HEK293 (cell line): ENCODE measurements at regions not wholly inside any gene's neighbourhood (a gene's known extent, or its start where the extent isn't known, plus 50 kb on each side); places are given as distances from the start of the nearest gene placed in this dataset.

Experiments
- CTCF ChIA-PET: fragments of 350-600 bp; formaldehyde crosslinking; extraction: SDS; loops from one replicate; lab custom pipeline; 2021; ENCODE audit warnings: antibody characterized with exemption; lab: Yijun Ruan, JAX
- POLR2A ChIA-PET: fragments of 300-600 bp; formaldehyde crosslinking; extraction: SDS; loops from one replicate; lab custom pipeline; 2020; ENCODE audit warnings: antibody characterized with exemption, inconsistent platforms; lab: Yijun Ruan, JAX
- H3K27ac ChIP-seq: fragments of 200-500 bp; sonication (Bioruptor generic); 2 replicates; pipeline ENCODE4 v1.5.1; 2014; ENCODE audit warnings: low read depth, low read length, control low read depth, inconsistent platforms; ENCODE audit errors: extremely low read depth
- H3K36me3 ChIP-seq, 2 experiments: fragments of 200-500 bp in 1 of 2; sonication (Bioruptor generic) in 1 of 2; 1 replicate in 1 of 2; 2 replicates in 1 of 2; pipeline ENCODE4 v1.5.1; 2014 to 2017; ENCODE audit warnings: inconsistent platforms in 2 of 2, low read length in 2 of 2; ENCODE audit not compliant: control insufficient read depth in 2 of 2, insufficient read depth in 1 of 2
- H3K4me1 ChIP-seq: fragments of 200-500 bp; sonication (Bioruptor generic); 2 replicates; pipeline ENCODE4 v1.5.1; 2014; ENCODE audit warnings: mild to moderate bottlenecking, low read length, inconsistent platforms; ENCODE audit not compliant: control insufficient read depth, insufficient read depth
- H3K4me3 ChIP-seq: 2 replicates; pipeline ENCODE4 v1.5.1; 2011; ENCODE audit warnings: low read depth, mild to moderate bottlenecking, control low read depth, low read length, moderate library complexity
- H3K9me3 ChIP-seq: fragments of 200-500 bp; sonication (Bioruptor generic); 2 replicates; pipeline ENCODE4 v1.5.1; 2014; ENCODE audit warnings: low read depth, low read length, inconsistent platforms; ENCODE audit not compliant: control insufficient read depth, insufficient read depth
- GFI1B ChIP-seq: fragments of 450-650 bp; formaldehyde crosslinking; IDR thresholded peaks from 2 replicates; pipeline ENCODE4 v1.5.1; 2016; ENCODE audit warnings: missing biosample characterization, missing genetic modification characterization
- IKZF3 ChIP-seq: fragments of 450-650 bp; IDR thresholded peaks from 2 replicates; pipeline ENCODE4 v1.5.0; 2018; ENCODE audit warnings: missing biosample characterization, mild to moderate bottlenecking, missing genetic modification characterization, moderate library complexity
- TCF7L2 ChIP-seq: IDR thresholded peaks from 2 replicates; pipeline ENCODE4 v1.6.1; 2011; ENCODE audit warnings: low read depth, mild to moderate bottlenecking, inconsistent platforms, low read length, moderate library complexity, borderline replicate concordance
- ZBTB17 ChIP-seq: fragments of 450-650 bp; formaldehyde crosslinking; IDR thresholded peaks from 2 replicates; pipeline ENCODE4 v1.5.1; 2016; ENCODE audit warnings: missing biosample characterization, missing genetic modification characterization
- ZFP41 ChIP-seq: fragments of 450-650 bp; formaldehyde crosslinking; IDR thresholded peaks from 2 replicates; pipeline ENCODE4 v1.5.1; 2016; ENCODE audit warnings: missing biosample characterization, missing genetic modification characterization, borderline replicate concordance
- ZNF138 ChIP-seq: fragments of 450-650 bp; formaldehyde crosslinking; IDR thresholded peaks from 2 replicates; pipeline ENCODE4 v1.5.1; 2016; ENCODE audit warnings: missing biosample characterization, missing genetic modification characterization, borderline replicate concordance
- ZNF157 ChIP-seq: fragments of 450-650 bp; formaldehyde crosslinking; IDR thresholded peaks from 2 replicates; pipeline ENCODE4 v1.5.1; 2016; ENCODE audit warnings: missing biosample characterization, missing genetic modification characterization
- ZNF169 ChIP-seq: fragments of 450-650 bp; formaldehyde crosslinking; IDR thresholded peaks from 2 replicates; pipeline ENCODE4 v1.5.1; 2016; ENCODE audit warnings: missing biosample characterization, missing genetic modification characterization
- ZNF19 ChIP-seq: fragments of 450-650 bp; formaldehyde crosslinking; IDR thresholded peaks from 2 replicates; pipeline ENCODE4; 2016; ENCODE audit warnings: missing biosample characterization, missing genetic modification characterization, low read depth
- ZNF292 ChIP-seq: fragments of 450-650 bp; formaldehyde crosslinking; IDR thresholded peaks from 2 replicates; pipeline ENCODE4 v1.5.1; 2016; ENCODE audit warnings: low read depth, missing biosample characterization, missing genetic modification characterization, borderline replicate concordance
- ZNF548 ChIP-seq: fragments of 450-650 bp; formaldehyde crosslinking; IDR thresholded peaks from 2 replicates; pipeline ENCODE4 v1.5.1; 2016; ENCODE audit warnings: missing biosample characterization, missing genetic modification characterization
- ZNF558 ChIP-seq: fragments of 450-650 bp; formaldehyde crosslinking; IDR thresholded peaks from 2 replicates; pipeline ENCODE4 v1.5.1; 2016; ENCODE audit warnings: missing biosample characterization, missing genetic modification characterization
- ZNF626 ChIP-seq: fragments of 450-650 bp; sonication (Bioruptor Pico); formaldehyde crosslinking; IDR thresholded peaks from 2 replicates; pipeline ENCODE4 v1.5.1; 2018; ENCODE audit warnings: missing biosample characterization, missing genetic modification characterization, inconsistent platforms
- ZNF660 ChIP-seq: fragments of 450-650 bp; IDR thresholded peaks from 2 replicates; pipeline ENCODE4 v1.5.1; 2018; ENCODE audit warnings: missing biosample characterization, mild to moderate bottlenecking, missing genetic modification characterization
- ZNF707 ChIP-seq: fragments of 450-650 bp; formaldehyde crosslinking; IDR thresholded peaks from 2 replicates; pipeline ENCODE4 v1.5.1; 2016; ENCODE audit warnings: missing biosample characterization, missing genetic modification characterization
- ZNF776 ChIP-seq: fragments of 450-650 bp; formaldehyde crosslinking; IDR thresholded peaks from 2 replicates; pipeline ENCODE4 v1.5.0; 2017; ENCODE audit warnings: missing biosample characterization, missing genetic modification characterization, borderline replicate concordance
- ZNF791 ChIP-seq: fragments of 450-650 bp; formaldehyde crosslinking; IDR thresholded peaks from 2 replicates; pipeline ENCODE4 v1.5.1; 2016; ENCODE audit warnings: missing biosample characterization, missing genetic modification characterization
- ZNF792 ChIP-seq: fragments of 450-650 bp; formaldehyde crosslinking; IDR thresholded peaks from 2 replicates; pipeline ENCODE4 v1.5.1; 2016; ENCODE audit warnings: missing biosample characterization, missing genetic modification characterization
- ZXDB ChIP-seq: fragments of 450-650 bp; formaldehyde crosslinking; IDR thresholded peaks from 2 replicates; pipeline ENCODE4 v1.5.1; 2016; ENCODE audit warnings: missing biosample characterization, missing genetic modification characterization
- TF ChIP-seq, protein P1 (sequence below): fragments of 450-650 bp; formaldehyde crosslinking; optimal IDR thresholded peaks from 2 replicates; pipeline ENCODE3; 2016; ENCODE audit warnings: missing biosample characterization, mild to moderate bottlenecking, missing genetic modification characterization
- TF ChIP-seq, protein P2 (sequence below): fragments of 450-650 bp; formaldehyde crosslinking; IDR thresholded peaks from 2 replicates; pipeline ENCODE4 v1.5.1; 2016; ENCODE audit warnings: missing biosample characterization, missing genetic modification characterization
- TF ChIP-seq, protein P3 (sequence below): fragments of 450-650 bp; formaldehyde crosslinking; conservative IDR thresholded peaks from 2 replicates; pipeline ENCODE4 v1.5.1; 2016; ENCODE audit warnings: low read depth, missing biosample characterization, missing genetic modification characterization

DNA sequence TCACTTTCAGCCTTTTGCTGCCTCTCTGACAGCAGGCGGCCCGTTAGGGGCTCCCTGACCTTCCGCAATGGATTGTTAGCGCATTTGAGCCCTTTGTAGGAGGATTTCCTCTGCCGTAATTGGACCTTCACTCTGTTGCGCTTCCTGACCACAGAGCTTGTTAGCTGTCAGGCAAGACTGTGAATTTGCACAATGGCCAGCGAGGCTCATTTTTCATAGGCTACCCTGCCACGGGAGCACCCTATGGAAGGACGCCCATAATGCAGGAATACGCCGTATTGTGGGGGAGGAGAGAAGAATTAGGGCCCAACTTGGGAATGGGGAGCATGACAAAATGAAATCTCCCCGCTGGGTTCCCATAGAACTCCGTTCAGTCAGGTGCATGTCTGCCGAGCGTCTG is 205.2 kb upstream of the NLRP1 start:
- CTCF ChIA-PET: no interaction called here
- Histone ChIP-seq H3K27ac (no peak overlapping the region), H3K36me3 (no peaks in the 10 kb centered on the region), H3K4me3 (no peak overlapping the region), H3K4me1 (no peaks in the 10 kb centered on the region), H3K9me3 (no peaks in the 10 kb centered on the region)
- TF ChIP-seq ZBTB17: no peak
- TF ChIP-seq, protein P1, sequence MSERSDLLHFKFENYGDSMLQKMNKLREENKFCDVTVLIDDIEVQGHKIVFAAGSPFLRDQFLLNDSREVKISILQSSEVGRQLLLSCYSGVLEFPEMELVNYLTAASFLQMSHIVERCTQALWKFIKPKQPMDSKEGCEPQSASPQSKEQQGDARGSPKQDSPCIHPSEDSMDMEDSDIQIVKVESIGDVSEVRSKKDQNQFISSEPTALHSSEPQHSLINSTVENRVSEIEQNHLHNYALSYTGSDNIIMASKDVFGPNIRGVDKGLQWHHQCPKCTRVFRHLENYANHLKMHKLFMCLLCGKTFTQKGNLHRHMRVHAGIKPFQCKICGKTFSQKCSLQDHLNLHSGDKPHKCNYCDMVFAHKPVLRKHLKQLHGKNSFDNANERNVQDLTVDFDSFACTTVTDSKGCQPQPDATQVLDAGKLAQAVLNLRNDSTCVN (tag by site-specific recombination): no peak
- TF ChIP-seq ZNF157: no peak
- TF ChIP-seq ZNF19: no peak
- TF ChIP-seq, protein P2, sequence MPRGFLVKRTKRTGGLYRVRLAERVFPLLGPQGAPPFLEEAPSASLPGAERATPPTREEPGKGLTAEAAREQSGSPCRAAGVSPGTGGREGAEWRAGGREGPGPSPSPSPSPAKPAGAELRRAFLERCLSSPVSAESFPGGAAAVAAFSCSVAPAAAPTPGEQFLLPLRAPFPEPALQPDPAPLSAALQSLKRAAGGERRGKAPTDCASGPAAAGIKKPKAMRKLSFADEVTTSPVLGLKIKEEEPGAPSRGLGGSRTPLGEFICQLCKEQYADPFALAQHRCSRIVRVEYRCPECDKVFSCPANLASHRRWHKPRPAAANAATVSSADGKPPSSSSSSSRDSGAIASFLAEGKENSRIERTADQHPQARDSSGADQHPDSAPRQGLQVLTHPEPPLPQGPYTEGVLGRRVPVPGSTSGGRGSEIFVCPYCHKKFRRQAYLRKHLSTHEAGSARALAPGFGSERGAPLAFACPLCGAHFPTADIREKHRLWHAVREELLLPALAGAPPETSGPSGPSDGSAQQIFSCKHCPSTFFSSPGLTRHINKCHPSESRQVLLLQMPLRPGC (tag by site-specific recombination): no peak
- no peak for TF ChIP-seq ZXDB (tag by site-specific recombination)
- TF ChIP-seq, protein P3, sequence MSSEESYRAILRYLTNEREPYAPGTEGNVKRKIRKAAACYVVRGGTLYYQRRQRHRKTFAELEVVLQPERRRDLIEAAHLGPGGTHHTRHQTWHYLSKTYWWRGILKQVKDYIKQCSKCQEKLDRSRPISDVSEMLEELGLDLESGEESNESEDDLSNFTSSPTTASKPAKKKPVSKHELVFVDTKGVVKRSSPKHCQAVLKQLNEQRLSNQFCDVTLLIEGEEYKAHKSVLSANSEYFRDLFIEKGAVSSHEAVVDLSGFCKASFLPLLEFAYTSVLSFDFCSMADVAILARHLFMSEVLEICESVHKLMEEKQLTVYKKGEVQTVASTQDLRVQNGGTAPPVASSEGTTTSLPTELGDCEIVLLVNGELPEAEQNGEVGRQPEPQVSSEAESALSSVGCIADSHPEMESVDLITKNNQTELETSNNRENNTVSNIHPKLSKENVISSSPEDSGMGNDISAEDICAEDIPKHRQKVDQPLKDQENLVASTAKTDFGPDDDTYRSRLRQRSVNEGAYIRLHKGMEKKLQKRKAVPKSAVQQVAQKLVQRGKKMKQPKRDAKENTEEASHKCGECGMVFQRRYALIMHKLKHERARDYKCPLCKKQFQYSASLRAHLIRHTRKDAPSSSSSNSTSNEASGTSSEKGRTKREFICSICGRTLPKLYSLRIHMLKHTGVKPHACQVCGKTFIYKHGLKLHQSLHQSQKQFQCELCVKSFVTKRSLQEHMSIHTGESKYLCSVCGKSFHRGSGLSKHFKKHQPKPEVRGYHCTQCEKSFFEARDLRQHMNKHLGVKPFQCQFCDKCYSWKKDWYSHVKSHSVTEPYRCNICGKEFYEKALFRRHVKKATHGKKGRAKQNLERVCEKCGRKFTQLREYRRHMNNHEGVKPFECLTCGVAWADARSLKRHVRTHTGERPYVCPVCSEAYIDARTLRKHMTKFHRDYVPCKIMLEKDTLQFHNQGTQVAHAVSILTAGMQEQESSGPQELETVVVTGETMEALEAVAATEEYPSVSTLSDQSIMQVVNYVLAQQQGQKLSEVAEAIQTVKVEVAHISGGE: no peak
- POLR2A ChIA-PET: no interaction called here

DNA sequence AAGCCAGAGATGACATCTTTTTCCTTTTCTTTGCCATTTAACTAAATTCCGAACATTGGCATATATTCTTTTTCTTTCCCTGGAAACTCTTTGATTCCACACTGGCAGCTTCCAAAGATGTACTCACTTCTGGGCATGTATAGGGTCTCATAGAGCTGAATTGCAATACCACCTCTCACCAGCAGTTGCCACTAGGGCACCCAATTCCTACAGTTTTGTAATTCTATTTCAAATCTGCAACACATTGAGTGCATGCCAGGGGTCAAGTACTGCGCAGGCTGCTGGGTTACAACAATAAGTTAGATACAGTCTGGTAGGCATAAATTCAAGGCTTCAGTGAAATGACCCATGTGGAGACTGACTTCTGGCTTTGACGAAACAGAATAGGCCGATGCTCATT is 208.8 kb upstream of the NLRP1 start:
- POLR2A ChIA-PET: no interaction called here
- H3K4me3 ChIP-seq: no peak overlapping the region
- no peaks in the 10 kb centered on the region for H3K4me1 ChIP-seq
- no peaks in the 10 kb centered on the region for H3K36me3 ChIP-seq
- no peak overlapping the region for H3K27ac ChIP-seq
- CTCF ChIA-PET: interaction anchor here (0.6 to 2.4 kb wide), 7 partner anchors 11 to 765 kb away, joined by 3 to 10 read pairs (median 4); no protein-coding TSS in a partner anchor
- no peak for TF ChIP-seq ZNF776 (tag by site-specific recombination)
- no peak for TF ChIP-seq ZNF169 (tag by site-specific recombination)
- no peak for TF ChIP-seq TCF7L2
- TF ChIP-seq, protein P2 (tag by site-specific recombination): no peak
- TF ChIP-seq, protein P1 (tag by site-specific recombination): no peak
- TF ChIP-seq GFI1B (tag by site-specific recombination): no peak
- TF ChIP-seq ZFP41 (tag by site-specific recombination): no peak
- no peak for TF ChIP-seq ZNF791 (tag by site-specific recombination)
- TF ChIP-seq ZNF626 (tag by site-specific recombination): no peak
- TF ChIP-seq ZNF138 (tag by site-specific recombination): no peak
- TF ChIP-seq ZNF292 (tag by site-specific recombination): no peak
- no peak for TF ChIP-seq ZNF660 (tag by site-specific recombination)
- no peak for TF ChIP-seq ZNF707
- TF ChIP-seq ZNF548 (tag by site-specific recombination): no peak
- TF ChIP-seq IKZF3 (tag by site-specific recombination): no peak
- TF ChIP-seq ZNF558 (tag by site-specific recombination): no peak
- TF ChIP-seq ZNF792 (tag by site-specific recombination): no peak
- H3K9me3 ChIP-seq: no peaks in the 10 kb centered on the region
